T-helper 1 cell (primary cell): ENCODE measurements at regions not wholly inside any gene's neighbourhood (a gene's known extent, or its start where the extent isn't known, plus 50 kb on each side); places are given as distances from the start of the nearest gene placed in this dataset.

Experiments used
- DNase-seq, 5 donors: peaks; one replicate each; pipeline ENCODE4 v3.0.0-alpha.2; 2012 to 2020

DNA sequence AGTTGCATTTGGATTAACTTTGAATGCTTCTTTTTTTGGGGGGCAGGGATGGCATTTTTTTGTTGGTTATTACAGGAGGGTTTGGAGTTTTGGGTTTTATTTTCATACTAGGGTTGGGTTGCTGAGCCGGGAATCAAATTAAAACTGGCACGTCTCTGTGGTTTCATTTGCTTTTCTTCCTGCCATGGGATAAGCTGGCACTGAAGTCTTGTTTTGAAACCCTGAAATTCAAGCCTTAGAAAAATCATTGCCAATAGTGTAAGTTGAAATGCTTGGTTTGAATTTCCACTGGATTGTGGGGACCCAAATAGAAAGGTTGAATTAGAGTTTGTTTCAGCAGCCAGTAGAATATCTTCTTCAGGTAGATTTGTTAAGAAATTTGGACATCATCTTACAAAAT is 193.1 kb upstream of the DCBLD2 start:
- no peak for DNase-seq

DNA sequence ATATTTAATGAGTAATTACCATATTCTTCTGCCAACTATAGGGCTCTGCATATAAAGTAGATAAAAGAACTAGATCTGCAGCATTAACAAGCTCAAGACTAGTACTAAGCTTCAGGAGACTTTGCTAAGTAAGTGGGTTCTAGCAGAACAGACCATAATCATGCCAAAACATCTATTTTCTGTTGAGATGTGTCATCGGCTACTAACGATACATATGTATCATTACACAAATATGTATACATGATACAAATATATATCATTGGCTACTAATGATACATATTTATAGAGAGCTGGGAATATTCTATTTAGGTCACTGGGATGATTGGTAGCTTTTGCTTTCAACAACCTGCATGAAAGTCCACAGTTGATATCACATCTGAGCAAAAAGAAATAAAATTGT is 185.8 kb upstream of the DCBLD2 start:
- no peak for DNase-seq

DNA sequence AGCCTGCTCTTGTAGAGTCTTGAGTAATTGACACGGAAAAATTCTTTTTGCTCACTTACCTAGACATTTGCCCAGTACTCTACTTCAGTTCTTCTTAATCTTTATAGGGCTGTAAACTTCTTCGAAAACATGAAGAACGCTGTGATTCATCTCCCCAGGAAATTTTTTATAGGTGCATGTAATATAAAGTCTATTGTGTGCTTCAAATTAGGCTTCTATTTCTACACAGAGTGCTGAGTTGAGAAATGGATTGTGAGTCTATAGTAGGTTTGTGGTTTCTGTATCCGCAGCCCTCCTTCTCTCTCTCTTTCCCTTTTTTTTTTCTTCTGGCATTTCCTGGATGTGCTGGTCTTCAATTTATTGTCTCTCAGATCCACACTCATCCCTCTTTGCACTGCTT is 183.3 kb upstream of the DCBLD2 start:
- DNase-seq, result no peak

DNA sequence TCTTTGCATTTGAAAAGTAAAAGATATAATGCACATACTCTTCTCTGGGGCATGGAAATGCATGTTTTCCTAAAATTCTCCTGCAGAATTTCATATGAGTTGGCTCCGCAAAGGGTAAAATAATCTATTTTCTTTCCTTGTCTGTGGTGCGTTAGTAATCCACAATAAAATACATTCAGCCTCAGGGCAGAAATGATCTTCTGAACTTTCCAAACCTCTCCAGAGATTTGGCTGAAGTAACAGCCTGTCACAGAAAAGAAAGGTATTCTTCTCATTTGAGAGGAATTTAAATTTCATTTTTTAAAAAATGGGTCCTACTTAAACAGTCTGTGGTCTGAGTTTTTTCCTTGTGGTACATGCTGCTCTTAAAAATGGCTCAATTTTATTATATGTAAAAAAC is 182.7 kb upstream of the DCBLD2 start:
- no peak for DNase-seq

DNA sequence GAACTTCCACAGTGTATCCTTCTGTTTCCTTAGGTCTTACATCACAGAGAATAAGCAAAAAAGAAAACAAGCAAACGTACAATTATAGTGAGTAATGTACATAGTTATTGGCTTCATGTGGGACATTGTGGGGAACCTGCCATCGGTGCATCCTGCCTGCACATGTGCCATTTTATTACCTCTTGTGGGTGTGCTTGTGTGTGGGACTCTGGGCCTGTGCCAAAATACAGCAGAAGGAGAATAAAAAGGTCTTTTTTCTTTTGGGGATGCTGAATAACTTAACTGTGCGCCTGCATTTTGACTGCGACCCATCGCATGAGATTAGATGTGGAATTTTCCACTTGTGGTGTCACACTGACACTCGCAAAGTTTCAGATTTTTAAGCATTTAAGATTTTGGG is 169.6 kb upstream of the DCBLD2 start:
- DNase-seq, result no peak

DNA sequence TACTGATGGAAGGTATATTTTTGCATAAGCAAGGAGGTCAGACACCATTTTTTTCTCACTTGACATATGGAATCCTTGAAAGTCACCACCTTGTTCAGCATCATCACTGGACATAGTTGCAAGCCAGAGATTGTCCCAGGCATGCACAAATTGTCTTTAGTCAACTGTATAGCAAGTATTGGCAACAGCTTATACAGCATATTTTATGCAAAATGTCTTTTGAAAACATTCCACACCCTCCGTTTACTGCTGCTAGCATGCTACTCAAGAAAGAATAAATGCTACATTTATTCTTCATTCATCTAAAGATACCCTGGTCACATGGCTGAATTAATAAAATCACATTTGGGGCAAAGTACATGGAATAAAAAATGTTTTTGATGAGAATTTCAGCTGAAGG is 168.5 kb upstream of the DCBLD2 start:
- no peak for DNase-seq

DNA sequence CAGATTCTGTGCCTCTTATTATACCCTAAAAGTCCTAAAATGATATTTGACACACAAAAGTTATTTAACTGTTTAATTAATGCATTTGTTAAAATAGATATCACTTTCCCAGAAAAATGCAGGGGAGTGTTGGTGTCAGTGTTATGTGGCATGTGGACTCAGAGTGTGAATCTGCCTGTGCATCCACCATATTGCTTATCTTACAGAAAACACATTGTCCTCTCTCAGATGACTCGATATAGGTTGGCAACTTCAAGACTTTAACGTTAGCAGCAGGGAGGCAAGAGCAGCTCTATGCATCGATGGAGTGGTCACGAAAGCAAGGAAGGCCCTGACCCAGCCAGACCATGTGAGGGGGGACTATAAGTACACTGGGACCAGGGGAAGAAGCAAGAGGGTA is 165.4 kb upstream of the DCBLD2 start:
- DNase-seq, result no peak

DNA sequence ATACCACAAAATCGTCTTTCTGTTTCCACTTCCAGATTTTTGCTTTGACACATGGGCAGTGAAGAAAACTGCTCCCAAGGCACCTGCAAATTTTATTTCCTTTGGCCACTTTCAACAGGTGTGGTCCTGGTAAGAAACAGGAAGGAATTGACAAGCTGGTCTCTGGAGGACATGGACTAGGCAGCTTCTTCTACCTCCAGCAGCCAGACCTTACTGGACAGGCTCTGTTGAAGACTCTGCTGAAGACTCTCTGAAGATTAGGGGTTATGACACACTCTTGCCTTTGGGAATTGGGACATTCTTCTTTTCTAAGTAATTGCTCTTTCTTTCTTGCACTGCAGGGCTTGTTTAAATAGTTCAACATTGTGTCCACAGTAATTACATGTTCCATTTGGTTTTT is 147.7 kb upstream of the DCBLD2 start:
- DNase-seq, result no peak

DNA sequence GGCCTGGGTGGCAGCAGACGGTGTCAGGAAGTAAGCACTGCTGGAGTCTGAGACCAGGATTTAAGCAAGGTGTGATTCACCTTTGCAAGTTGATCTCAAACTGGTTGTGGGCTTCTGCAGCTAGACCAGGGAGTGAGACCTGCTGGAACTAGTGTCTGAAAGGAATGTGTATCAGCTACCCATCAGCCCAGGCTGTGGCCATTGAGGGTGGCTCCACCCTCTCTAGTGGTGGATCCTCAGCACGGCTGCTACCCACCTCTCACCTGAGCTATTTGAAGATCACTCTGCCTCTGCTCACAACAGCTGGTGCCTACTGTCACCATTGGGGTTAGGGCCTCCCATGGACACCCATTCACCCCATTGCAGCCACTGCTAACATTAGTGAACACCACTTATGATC is 140.3 kb upstream of the DCBLD2 start:
- no peak for DNase-seq

DNA sequence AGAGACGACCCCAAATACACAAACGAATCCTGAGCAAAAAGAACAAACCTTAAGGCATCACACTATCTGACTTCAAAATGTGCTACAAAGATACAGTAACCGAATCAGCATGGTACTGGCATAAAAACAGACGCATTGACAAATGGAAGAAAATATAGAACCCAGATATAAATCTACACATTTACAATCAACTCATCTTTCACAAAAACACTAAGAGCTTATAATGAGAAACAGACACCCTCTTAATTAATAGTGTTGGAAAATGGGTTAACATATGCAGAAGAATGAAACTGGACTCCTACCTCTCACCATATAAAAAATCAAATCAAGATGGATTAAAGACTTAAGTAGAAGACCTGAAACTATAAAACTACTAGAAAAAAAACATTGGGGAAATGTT is 130.3 kb upstream of the DCBLD2 start:
- no peak for DNase-seq

DNA sequence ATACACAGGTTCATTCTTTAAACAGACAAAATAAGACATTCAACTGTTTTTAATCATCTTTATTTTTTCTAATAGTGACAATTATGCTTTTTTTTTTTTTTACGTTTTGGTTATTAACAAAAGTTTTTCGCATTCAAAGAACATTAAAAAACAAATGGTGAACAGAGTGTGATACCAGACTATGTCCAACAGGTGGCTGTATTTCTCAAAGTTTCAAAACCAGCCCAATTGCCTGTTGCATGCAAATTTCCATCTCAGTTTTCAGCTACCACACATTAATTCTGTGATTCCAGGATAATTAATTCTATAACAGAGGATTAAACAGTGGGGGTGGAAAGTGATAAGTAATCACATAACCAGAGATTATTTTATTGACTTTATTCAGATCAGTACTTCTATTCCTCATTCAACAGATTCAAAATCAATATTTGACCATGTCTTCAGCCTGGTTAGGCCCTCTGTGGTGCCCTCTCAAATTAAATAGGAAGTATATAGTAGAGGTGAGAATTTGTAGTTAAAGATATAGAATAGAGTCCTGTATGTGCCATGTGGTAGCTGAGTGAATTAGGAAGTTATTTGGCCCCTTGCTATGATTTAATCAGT is 122.2 kb upstream of the DCBLD2 start:
- DNase-seq, result no peak

DNA sequence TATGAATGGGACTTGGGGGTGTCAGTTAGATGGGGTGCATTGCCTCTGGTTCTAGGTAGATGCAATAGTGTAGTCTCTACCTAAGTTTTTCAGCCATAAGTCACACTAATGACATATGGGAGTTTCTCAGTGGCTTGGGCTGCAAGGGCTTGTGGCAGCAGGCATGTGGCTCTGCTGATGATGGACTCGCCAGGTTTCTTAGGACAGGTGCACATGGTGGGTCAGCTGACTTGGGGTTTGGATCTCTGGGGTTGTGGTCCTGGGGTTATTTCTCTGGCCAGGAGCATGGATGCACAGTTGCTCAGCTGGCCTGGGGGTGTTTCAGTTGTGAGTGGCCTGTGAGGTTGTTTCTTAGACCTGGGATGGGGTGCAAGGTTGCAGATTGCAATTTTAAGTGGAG is 120.0 kb upstream of the DCBLD2 start:
- no peak for DNase-seq

DNA sequence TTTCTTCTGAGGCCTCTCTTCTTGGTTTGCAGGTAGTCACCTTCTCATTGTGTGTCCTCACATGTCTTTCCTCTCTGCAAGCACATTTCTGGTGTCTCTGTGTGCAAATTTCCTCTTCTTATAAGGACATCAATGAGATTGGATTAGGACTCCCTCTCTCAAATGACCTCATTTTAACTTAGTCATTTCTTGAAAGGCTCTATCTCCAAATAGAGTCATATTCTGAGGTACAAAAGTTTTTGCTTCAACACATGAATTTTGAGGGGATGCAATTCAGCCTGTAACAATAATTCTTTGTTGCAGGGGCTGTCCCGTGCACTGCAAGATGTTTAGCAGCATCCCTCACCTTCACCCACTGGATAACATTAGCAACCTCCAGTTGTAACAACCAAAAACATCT is 115.0 kb upstream of the DCBLD2 start:
- DNase-seq, result no peak

DNA sequence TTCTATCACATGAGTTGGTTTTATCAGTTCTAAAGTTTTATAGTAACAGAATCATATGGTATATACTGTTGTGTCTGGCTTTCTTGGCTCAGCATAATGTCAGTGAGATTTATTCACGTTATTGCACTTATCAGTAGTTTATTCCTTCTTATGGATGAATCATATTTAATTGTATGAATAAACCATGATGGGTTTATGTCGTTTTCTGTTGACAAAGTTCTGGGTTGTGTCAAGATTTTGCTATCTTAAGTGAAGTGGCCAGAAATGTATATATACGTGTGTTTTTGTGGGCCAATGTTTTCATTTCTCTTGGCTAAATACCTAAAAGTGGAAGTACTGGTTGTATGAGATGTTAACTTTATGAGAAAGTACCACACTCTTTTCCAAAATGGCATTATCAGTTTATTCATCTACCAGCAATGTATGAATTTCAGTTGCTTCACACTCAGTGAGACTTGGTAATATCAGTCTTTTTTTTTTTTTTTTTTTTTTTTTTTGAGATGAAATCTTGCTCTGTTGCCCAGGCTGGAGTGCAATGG is 112.4 kb upstream of the DCBLD2 start:
- no peak for DNase-seq

DNA sequence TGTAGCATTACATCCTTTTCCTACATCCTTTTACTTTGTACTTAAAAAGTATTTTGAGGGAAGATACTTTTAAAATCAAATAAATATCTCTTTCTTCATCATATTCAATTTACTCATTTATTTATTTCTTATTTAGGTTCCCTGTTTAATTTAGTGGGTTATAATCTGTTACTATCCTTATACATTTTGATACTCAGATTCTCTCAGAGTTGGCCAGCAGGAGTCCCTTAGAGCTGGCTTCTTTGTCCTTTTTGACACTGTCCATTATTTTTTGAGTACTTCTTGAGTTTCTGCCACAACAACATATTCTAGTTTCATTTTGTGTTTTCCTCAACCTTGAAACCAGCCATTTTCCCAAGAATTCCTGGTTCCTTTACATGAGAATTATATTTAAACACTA is 111.6 kb upstream of the DCBLD2 start:
- no peak for DNase-seq

DNA sequence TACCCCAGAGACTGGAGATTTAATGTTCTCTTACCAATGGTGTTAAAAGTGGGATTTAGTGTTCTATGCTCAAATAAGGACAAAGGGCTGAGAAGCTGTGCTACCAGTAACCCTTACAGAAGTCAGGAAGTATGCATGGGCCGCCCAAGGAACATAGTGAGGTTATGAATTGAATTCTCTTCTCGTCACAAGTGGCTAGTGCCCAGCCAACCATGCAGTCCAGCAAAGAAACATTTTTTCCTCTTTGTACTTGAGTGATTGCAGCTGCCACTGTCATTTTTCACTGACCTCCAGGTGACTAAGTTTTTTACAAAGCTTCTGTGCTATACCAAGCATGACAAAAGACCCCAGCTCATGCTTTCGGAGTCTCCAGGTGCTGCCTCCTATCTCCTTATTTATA is 110.6 kb upstream of the DCBLD2 start:
- DNase-seq, result no peak

DNA sequence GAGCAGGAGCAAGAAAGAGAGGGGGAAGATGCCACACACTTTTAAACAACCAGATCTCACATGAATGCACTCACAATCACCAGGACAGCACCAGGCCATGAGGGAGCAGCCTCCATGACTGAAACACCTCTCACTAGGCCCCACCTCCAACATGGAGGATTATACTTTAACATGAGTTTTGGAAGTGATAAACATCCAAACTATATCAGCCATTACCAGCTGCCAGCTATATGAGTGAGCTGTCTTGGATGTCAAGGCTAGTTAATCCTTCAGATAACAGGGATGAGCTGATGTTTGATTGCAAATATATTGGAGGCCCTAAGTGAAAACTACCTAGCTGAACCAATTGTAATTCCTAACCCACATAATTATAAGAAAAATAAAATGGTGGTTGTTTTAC is 108.4 kb upstream of the DCBLD2 start:
- no peak for DNase-seq

DNA sequence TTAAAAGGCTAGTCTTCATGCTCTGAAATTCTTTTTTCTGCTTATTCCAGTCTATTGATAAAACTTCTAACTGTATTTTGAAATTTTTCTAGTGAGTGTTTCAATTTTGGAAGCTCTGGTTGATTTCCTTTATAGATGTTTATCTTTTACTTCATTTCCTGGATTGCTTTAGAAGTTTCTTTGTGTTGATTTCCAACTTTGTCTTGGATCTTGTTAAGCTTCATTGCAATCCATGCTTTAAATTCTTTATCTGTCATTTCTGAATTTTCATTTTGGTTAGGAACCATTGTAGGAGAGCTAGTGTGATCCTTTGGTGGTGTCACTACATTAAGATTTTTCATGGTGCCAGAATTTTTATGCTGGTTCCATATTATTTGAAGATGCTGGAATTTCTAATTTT is 105.2 kb upstream of the DCBLD2 start:
- no peak for DNase-seq

DNA sequence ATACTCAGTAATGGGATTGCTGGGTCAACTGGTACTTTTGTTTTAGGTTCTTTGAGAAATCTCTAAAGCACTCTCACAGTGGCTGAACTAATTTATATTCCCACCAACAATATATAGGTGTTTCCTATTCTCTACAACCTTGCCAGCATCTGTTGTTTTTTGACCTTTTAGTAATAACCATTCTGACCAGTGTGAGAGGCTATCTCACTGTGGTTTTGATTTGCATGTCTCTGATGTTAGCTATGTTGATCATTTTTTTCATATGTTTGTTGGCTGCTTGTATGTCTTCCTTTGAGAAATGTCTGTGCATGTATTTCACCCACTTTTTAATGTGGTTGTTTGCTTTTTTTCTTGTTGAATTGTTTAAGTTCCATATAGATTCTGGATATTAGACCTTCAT is 98.2 kb upstream of the DCBLD2 start:
- DNase-seq, result no peak

DNA sequence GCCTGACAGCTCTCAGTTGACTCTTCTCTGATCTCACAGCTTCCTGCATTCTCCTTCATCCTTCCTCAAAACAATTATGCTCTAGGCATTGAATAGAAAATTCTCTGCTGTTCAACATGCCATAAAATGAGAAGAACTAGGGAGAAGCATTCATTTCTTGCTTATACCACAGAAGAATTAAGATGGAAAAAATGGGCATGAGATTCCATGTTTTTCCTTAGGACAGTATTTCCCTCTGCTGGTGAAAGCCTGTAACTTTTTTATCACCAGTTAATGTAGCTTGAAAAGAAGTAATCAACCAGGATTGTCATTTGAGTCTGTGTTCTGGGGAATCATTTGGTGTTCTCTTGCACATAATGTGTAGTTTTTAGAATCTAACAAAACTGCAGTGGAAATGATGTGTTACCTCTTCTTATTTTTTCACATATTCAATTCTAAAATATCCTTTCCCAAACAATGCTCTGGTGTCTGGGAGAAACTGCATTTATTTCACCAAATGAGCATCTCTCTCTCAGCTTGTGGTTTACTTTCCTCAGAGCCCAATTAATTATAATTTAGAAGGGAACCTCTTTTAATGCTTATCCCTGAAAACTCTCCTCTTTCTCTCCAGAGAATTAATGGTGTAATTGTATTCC is 92.8 kb upstream of the DCBLD2 start:
- no peak for DNase-seq

DNA sequence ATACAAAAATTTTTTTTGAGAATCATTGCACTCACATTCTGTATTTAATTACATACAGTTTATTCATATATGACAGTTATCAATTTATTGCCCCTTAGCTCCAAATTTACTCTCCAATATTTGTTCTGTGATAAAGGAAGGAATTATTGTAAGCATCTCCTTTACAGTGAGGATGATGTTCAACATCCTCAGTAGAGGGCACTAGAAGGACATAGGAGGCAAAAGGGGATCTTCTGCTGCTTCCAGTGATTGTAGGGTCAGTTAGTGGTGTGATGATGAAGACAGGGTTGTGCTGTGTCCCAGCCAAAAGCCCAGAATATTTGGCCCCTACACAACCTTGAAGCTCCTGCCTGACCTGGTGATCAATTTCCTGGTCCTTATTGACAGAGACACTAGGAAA is 89.9 kb upstream of the DCBLD2 start:
- no peak for DNase-seq

DNA sequence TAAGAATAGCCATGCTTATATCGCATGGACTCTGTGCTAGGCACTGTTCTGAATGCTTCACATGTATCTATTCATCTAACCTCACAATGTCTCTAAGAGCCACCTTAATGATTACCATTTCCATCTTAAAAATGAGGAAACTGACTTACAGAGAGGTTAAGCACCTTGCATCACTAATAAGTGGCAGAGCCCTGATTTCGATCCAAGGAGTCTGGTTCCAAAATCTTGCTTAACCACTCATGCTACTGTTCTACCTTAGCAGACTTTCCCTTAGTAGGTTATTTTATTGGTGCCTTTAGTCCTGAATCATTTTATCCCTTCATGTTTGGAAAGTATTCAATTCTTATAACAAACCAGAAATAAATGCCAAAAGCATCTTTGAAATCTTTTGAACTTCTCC is 89.2 kb upstream of the DCBLD2 start:
- DNase-seq, result no peak

DNA sequence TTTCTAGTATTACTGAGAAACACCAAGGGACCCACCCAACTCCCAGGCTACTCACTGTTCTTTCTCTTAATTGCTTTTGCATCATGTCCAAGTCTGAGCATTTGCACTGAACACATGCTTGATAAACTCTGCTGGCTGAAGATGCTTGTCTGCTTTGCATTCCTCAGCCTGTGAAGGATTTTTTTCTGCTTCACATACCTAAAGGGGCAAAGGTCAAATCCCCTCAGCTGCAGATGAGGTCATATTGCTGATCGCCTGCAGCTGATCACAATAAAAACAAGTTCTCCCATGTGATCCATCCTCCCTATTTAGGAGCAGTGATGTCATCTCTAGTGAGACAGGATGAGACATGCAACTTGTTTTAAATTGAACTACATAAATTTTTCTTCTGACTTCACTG is 84.6 kb upstream of the DCBLD2 start:
- DNase-seq, result no peak

DNA sequence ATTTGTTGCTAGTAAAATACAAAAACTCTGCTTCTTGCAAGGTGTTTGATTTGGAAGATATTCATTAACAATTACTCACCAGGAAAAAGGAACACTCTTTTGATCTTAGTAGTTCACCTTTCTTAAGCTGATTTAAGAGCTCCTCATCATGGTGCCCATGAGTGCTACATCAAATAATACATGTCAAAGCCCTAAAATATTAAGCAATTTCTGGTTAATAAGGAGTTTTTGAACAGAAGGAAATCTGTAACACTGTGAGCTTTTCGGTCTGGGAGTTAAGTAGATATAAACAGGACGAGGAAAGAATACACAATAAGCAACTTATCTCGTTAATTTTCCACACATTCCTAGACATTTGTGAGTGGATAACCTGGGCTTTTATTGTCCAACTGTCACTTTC is 83.9 kb upstream of the DCBLD2 start:
- no peak for DNase-seq

DNA sequence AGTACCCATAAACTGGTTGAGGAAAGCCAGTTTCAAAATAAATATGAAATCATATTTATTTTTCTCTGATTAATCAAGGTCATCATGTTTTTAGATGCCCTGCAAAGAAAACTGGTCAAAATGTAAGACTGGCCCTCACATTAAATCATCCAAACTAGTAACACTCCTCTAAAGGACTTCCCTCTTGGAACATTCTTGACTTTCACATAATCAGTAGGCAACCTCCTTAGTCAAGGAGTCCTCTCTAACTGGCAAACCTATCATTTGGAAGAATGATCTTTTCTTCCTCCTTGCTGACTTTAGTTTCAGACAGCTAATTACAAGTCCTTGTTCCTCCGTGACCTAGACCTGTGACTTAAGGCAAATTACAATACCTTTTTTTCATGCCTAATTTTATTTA is 82.5 kb upstream of the DCBLD2 start:
- no peak for DNase-seq
